H9 (cell line): ENCODE measurements at regions not wholly inside any gene's neighbourhood (a gene's known extent, or its start where the extent isn't known, plus 50 kb on each side); places are given as distances from the start of the nearest gene placed in this dataset.

ENCODE experiments used
- DNase-seq: peaks from one replicate; pipeline ENCODE4 v3.0.0-alpha.2; 2017
- H2AFZ ChIP-seq: one replicate; pipeline ENCODE4 v1.6.1; 2013; ENCODE audit warnings: mild to moderate bottlenecking, low read length, control low read depth, moderate library complexity
- H2AK5ac ChIP-seq: 2 replicates; pipeline ENCODE4 v1.6.1; 2013; ENCODE audit warnings: low read length, control low read depth, mixed read lengths; ENCODE audit not compliant: insufficient read length
- H2BK120ac ChIP-seq: one replicate; pipeline ENCODE4 v1.6.1; 2013; ENCODE audit warnings: low read depth, mild to moderate bottlenecking, low read length, control low read depth, inconsistent platforms; ENCODE audit not compliant: poor library complexity, severe bottlenecking
- H2BK12ac ChIP-seq: 2 replicates; pipeline ENCODE4 v1.6.1; 2013; ENCODE audit warnings: low read length, control low read depth, mixed read lengths, low read depth; ENCODE audit not compliant: insufficient read length
- H2BK15ac ChIP-seq: 2 replicates; pipeline ENCODE4 v1.6.1; 2013; ENCODE audit warnings: low read depth, low read length, control low read depth
- H2BK20ac ChIP-seq: one replicate; pipeline ENCODE4 v1.6.1; 2013; ENCODE audit warnings: low read depth, mild to moderate bottlenecking, low read length, control low read depth, inconsistent platforms; ENCODE audit not compliant: poor library complexity, severe bottlenecking
- H2BK5ac ChIP-seq: 2 replicates; pipeline ENCODE4 v1.6.1; 2013; ENCODE audit warnings: low read length, control low read depth, mixed read lengths; ENCODE audit not compliant: insufficient read length
- H3K14ac ChIP-seq: 2 replicates; pipeline ENCODE4 v1.6.1; 2013; ENCODE audit warnings: low read length, control low read depth; ENCODE audit not compliant: insufficient read depth
- H3K18ac ChIP-seq: 2 replicates; pipeline ENCODE4 v1.6.1; 2013; ENCODE audit warnings: low read depth, mild to moderate bottlenecking, mixed read lengths, low read length, control low read depth; ENCODE audit not compliant: insufficient read length
- H3K23ac ChIP-seq: 2 replicates; pipeline ENCODE4 v1.6.1; 2013; ENCODE audit warnings: low read length, control low read depth, mixed read lengths, low read depth; ENCODE audit not compliant: insufficient read length
- H3K23me2 ChIP-seq: 2 replicates; pipeline ENCODE4 v1.6.1; 2013; ENCODE audit warnings: low read depth, mild to moderate bottlenecking, mixed read lengths, low read length, control low read depth; ENCODE audit not compliant: insufficient read length, poor library complexity, severe bottlenecking
- H3K27ac ChIP-seq: 2 replicates; pipeline ENCODE4 v1.5.1; 2013; ENCODE audit warnings: low read length, control low read depth, mixed read lengths, low read depth; ENCODE audit not compliant: insufficient read length
- H3K27me3 ChIP-seq: 2 replicates; pipeline ENCODE4 v1.6.1; 2013; ENCODE audit warnings: low read length, control low read depth, inconsistent platforms; ENCODE audit not compliant: insufficient read depth
- H3K4ac ChIP-seq: 2 replicates; pipeline ENCODE4 v1.6.1; 2013; ENCODE audit warnings: low read depth, mild to moderate bottlenecking, control low read depth, inconsistent platforms, low read length, moderate library complexity
- H3K4me1 ChIP-seq: 2 replicates; pipeline ENCODE4 v1.6.1; 2013; ENCODE audit warnings: low read length, control low read depth, inconsistent platforms; ENCODE audit not compliant: insufficient read depth
- H3K4me2 ChIP-seq: 2 replicates; pipeline ENCODE4 v1.6.1; 2013; ENCODE audit warnings: low read length, control low read depth, mixed read lengths; ENCODE audit not compliant: insufficient read length, insufficient read depth
- H3K56ac ChIP-seq: 2 replicates; pipeline ENCODE4 v1.6.1; 2013; ENCODE audit warnings: low read depth, mild to moderate bottlenecking, mixed read lengths, low read length, control low read depth; ENCODE audit not compliant: insufficient read length
- H3K79me1 ChIP-seq: 2 replicates; pipeline ENCODE4 v1.6.1; 2013; ENCODE audit warnings: low read depth, mild to moderate bottlenecking, moderate library complexity, low read length, control low read depth, inconsistent platforms; ENCODE audit not compliant: insufficient read depth, poor library complexity, severe bottlenecking
- H3K79me2 ChIP-seq: 2 replicates; pipeline ENCODE4 v1.6.1; 2013; ENCODE audit warnings: low read length, control low read depth, inconsistent platforms; ENCODE audit not compliant: insufficient read depth
- H3K9ac ChIP-seq: 2 replicates; pipeline ENCODE4 v1.6.1; 2013; ENCODE audit warnings: low read length, control low read depth, mixed read lengths; ENCODE audit not compliant: insufficient read length; ENCODE audit errors: extremely low read depth
- H3K9me3 ChIP-seq: one replicate; pipeline ENCODE4 v1.6.1; 2013; ENCODE audit warnings: low read depth, low read length, inconsistent platforms; ENCODE audit not compliant: control insufficient read depth
- H3T11ph ChIP-seq: one replicate; pipeline ENCODE4 v1.6.1; 2013; ENCODE audit warnings: mild to moderate bottlenecking, low read length, control low read depth, inconsistent platforms
- H4K20me1 ChIP-seq: one replicate; pipeline ENCODE4 v1.6.1; 2013; ENCODE audit not compliant: control insufficient read depth, insufficient read length, insufficient read depth
- H4K5ac ChIP-seq: 2 replicates; pipeline ENCODE4 v1.6.1; 2013; ENCODE audit warnings: low read depth, mild to moderate bottlenecking, mixed read lengths, low read length, control low read depth; ENCODE audit not compliant: insufficient read length
- H4K8ac ChIP-seq: replicated peaks from 2 replicates; pipeline ENCODE4 v1.6.1; 2013; ENCODE audit warnings: low read length, control low read depth, mixed read lengths, low read depth; ENCODE audit not compliant: insufficient read length
- H4K91ac ChIP-seq: 2 replicates; pipeline ENCODE4 v1.6.1; 2013; ENCODE audit warnings: low read depth, mild to moderate bottlenecking, moderate library complexity, mixed read lengths, low read length, control low read depth; ENCODE audit not compliant: insufficient read length
- H3K27ac Mint-ChIP-seq, 3 experiments: 2 replicates in 2 of 3; 3 replicates in 1 of 3; pipeline ENCODE4 v1.8.0; 2020 to 2021; ENCODE audit warnings: mixed read lengths in 3 of 3, mild to moderate bottlenecking in 1 of 3, moderate library complexity in 1 of 3
- H3K27me3 Mint-ChIP-seq: 2 replicates; pipeline ENCODE4 v1.8.0; 2021; ENCODE audit warnings: low read depth, mild to moderate bottlenecking, moderate library complexity, mixed read lengths
- H3K36me3 Mint-ChIP-seq, 3 experiments: 2 replicates in 2 of 3; 3 replicates in 1 of 3; pipeline ENCODE4 v1.8.0; 2020 to 2021; ENCODE audit warnings: low read depth in 3 of 3, mixed read lengths in 3 of 3; ENCODE audit not compliant: insufficient read depth in 1 of 3
- H3K4me1 Mint-ChIP-seq, 2 experiments: 2 replicates each; pipeline ENCODE4 v1.8.0; 2020; ENCODE audit warnings: mixed read lengths in 2 of 2
- H3K4me3 Mint-ChIP-seq, 2 experiments: 2 replicates in 1 of 2; 3 replicates in 1 of 2; pipeline ENCODE4 v1.8.0; 2020 to 2021; ENCODE audit warnings: mild to moderate bottlenecking in 2 of 2, mixed read lengths in 2 of 2, moderate library complexity in 1 of 2
- H3K9me3 Mint-ChIP-seq, 2 experiments: 2 replicates in 1 of 2; 3 replicates in 1 of 2; pipeline ENCODE4 v1.8.0; 2020; ENCODE audit warnings: mild to moderate bottlenecking in 2 of 2, mixed read lengths in 2 of 2, moderate library complexity in 1 of 2
- CTCF ChIP-seq: fragments of 200-600 bp; sonication (generic); conservative IDR thresholded peaks from 3 replicates; pipeline ENCODE4 v1.8.0; 2021; ENCODE audit warnings: antibody characterized with exemption, mild to moderate bottlenecking
- WGBS: extraction: QIAGEN DNeasy Blood & Tissue Kit; methylation state at CpG from one replicate; pipeline ENCODE4 v1.1.7; 2013; ENCODE audit warnings: missing lambda C conversion rate, low lambda C conversion rate, mixed read lengths; ENCODE audit not compliant: insufficient read length; ENCODE audit errors: extremely low coverage; 5-methylcytosine and 5-hydroxymethylcytosine counted together

GRCh38 chr17:51559778-51560177 lies 299.4 kb downstream of the UTP18 start:
- Histone ChIP-seq H3K4me1 (no peaks in the 10 kb centered on the region), H4K5ac (no peak overlapping the region), H2AFZ (no peak overlapping the region), H3K9ac (no peak overlapping the region), H4K8ac (no peak overlapping the region), H2BK15ac (no peak overlapping the region), H2BK20ac (no peak overlapping the region), H3K23ac (no peak overlapping the region), H4K91ac (no peak overlapping the region), H3K18ac (no peak overlapping the region), H3K79me2 (no peaks in the 10 kb centered on the region), H3K9me3 (no peaks in the 10 kb centered on the region), H2AK5ac (no peak overlapping the region), H2BK12ac (no peak overlapping the region), H3K4ac (no peak overlapping the region), H2BK120ac (no peak overlapping the region), H3K56ac (no peak overlapping the region), H3K23me2 (no peaks in the 10 kb centered on the region), H3K14ac (no peak overlapping the region), H2BK5ac (no peak overlapping the region), H4K20me1 (no peaks in the 10 kb centered on the region), H3K27me3 (no peaks in the 10 kb centered on the region), H3T11ph (no peak overlapping the region), H3K27ac (no peak overlapping the region), H3K4me2 (no peak overlapping the region), H3K79me1 (no peaks in the 10 kb centered on the region)
- no peaks in the 10 kb centered on the region for H3K9me3 Mint-ChIP-seq
- peaks cover 3% of the 10 kb centered on the region for H3K27me3 Mint-ChIP-seq
- H3K27ac Mint-ChIP-seq, result no peak overlapping the region; a peak in 1 of 7 replicates
- TF ChIP-seq CTCF, result no peak
- H3K36me3 Mint-ChIP-seq, result no peaks in the 10 kb centered on the region
- H3K4me1 Mint-ChIP-seq, result peaks cover 0 to 3% of the 10 kb centered on the region in 2 experiments; a peak in 2 of 4 replicates
- H3K4me3 Mint-ChIP-seq, result no peak overlapping the region
- DNase-seq, result no peak
- WGBS, result no CpG with 5 or more reads among the region's 3 CpGs
